SHP77 treated with DMSO at 0.1 percent for 48 hours (cell line): ENCODE measurements at regions not wholly inside any gene's neighbourhood (a gene's known extent, or its start where the extent isn't known, plus 50 kb on each side); places are given as distances from the start of the nearest gene placed in this dataset.

Source experiments
- DNase-seq: peaks from one replicate; lab custom pipeline; 2025; lab: John Stamatoyannopoulos, UW

DNA sequence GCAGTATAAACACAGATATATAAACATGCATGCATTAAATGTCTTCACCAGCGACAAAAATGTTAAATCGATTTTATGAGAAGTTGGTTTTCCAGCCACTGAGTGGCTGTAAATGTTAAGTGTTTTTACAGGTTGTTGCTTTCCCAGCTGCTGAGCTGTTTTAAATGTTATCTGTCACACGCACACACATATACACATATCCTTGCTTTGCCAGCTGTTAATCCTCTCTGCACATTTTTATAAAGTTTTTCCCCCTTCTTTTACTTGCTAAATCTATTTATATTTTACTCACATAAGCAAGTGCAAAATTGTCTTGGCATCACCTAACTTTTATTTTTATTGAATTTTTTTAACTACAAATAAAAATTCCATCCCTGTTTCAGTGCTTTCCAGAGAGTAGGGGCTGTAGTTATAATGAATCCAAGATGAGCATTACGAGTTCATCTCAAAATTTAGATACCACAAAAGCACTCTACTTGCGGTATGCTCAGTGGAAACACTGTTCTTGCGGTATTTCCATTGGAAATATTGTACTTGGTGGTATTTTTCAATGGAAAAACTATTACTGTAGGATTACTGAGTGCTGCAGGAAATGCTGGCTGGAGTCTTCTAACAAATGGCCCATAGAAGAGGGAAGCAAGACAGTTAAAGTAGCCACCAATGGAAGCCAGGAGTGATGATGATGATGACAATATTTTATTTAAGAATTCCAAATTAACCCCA is 124.9 kb upstream of the KCNJ16 start:
- peak; percentile 59 for DNase-seq

- DNase-seq, result no peak
These were observed 124.2 kb upstream of the KCNJ16 start for GRCh38 chr17:69950701-69951418.

GRCh38 chr17:69954241-69954925 is 120.6 kb upstream of the KCNJ16 start:
- no peak for DNase-seq

DNA sequence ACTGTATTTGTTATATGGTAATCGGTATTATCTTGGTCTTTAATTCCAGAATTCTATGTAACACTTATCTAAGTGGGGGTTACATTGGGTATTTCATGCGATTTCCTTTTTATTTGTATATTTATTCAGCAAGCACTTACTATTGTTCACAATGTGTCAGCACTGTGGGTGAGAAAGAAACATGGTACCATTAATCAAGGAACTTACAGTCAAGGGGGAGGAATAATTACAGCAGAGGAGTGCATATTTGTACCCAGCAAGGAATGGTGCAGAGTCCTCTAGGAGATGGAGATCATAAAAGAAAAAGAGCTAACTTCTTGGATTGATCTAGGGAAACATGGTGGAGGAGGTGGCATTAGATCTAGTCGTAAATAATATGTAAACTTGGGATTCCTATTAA is 117.0 kb upstream of the KCNJ16 start:
- no peak for DNase-seq

GRCh38 chr17:69959283-69959682 is 115.7 kb upstream of the KCNJ16 start:
- no peak for DNase-seq

DNA sequence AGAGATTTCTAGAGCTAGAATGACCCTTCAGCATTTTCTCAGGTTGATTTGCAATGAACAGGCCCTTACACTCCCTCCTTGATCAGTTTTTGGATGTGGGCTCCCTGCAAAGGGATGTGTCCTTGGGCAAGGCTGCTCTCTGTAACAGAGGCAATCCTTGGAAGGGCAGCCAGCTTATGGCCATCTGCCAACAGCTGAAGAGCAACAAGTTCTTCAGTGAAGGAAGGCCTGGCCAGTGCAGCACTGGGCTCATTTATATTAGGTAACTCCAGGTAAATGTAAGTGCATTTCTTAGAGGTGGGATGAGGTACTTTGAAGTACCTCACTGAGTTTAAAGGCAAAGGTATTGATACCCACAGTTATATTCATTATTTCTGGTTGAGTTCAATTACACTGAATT is 114.3 kb upstream of the KCNJ16 start:
- DNase-seq, result no peak

GRCh38 chr17:69961501-69962145 is 113.4 kb upstream of the KCNJ16 start:
- DNase-seq, result no peak

- DNase-seq, result no peak
These were observed 112.5 kb upstream of the KCNJ16 start for GRCh38 chr17:69962436-69962995.

DNA sequence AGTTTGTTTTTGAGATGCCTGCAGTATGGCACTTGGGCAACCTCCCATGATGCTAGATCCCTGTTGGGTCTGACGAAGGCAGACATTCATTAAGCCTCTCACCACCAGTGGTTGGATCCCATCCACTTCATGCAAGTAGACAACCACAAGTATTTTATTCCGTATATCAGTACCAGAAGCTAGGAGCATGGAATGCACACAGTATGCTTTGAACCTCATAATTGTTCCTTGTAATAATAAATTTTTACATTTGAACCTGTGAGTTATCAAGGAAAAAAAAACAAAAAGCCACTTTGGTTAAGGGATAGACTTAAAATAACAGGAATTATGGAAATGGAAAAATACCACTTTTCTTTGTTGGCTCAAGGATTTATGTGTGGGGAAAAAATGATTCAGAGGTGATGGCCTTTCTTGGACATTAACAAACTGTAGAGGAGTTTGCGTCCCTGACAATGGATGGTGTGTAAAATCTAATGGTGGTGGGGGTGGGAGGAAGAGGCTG is 107.1 kb upstream of the KCNJ16 start:
- DNase-seq, result no peak

DNA sequence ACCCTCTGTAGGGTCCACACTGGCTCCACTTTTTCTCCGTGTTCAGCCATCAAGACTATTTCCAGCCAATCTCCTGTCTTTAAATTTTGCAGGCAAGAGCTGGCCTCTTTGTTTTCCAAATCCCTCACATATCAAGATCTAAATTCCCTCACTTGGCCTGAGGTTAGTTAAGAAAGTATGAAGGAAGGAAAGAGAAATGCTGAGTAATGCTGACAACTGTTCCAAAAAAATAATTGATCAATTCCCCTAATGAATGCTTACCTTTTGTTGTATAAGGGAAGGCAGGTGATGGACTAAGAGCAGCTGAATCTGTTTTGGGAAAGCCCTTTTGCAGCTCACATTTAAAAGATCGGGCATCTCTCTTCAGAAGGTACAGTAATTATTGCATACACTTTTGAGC is 105.1 kb upstream of the KCNJ16 start:
- DNase-seq, result no peak

GRCh38 chr17:69972251-69972650 is 102.8 kb upstream of the KCNJ16 start:
- DNase-seq, result no peak

DNA sequence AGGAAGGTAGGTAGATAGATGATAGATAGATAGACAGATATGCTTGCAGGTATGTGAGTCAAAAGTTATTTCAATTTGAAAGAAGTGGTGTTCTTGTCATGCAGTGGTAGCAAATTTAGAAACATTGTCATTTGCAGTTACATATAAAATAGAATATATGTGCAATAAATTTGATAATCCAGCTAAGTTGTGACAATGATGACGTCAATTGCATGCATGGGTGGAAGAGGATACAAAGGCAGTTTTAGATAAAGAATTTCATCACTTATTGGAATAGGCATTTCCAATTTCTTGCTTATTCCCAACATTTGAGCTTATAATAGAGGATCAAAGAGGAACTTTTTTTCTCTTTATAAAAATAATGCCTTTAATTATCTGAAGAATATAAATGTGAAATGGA is 99.2 kb upstream of the KCNJ16 start:
- DNase-seq, result no peak

- no peak for DNase-seq
These were observed 96.9 kb upstream of the KCNJ16 start for GRCh38 chr17:69978056-69978646.

DNA sequence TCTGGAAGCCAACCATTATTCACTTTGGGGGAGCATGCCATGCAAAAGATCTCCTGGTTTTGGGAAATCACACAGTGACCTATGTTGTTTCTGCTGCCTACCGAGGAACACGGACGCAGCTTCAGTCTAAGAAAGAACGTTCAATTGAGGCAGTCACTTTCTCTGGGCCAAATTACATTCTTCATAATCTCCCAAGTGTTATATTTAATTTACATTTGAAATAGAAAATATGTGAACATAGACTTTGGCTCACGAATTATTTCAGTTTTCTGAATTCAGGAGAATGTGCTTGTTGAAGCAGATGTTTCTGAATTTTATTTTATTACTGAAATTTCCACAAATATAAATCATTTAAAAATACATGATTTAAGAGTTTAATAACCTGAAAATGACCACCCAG is 93.6 kb upstream of the KCNJ16 start:
- no peak for DNase-seq

- DNase-seq, result no peak
These were observed 79.5 kb upstream of the KCNJ16 start for GRCh38 chr17:69995476-69995875.

- DNase-seq, result no peak
These were observed 77.7 kb upstream of the KCNJ16 start for GRCh38 chr17:69997332-69997731.

DNA sequence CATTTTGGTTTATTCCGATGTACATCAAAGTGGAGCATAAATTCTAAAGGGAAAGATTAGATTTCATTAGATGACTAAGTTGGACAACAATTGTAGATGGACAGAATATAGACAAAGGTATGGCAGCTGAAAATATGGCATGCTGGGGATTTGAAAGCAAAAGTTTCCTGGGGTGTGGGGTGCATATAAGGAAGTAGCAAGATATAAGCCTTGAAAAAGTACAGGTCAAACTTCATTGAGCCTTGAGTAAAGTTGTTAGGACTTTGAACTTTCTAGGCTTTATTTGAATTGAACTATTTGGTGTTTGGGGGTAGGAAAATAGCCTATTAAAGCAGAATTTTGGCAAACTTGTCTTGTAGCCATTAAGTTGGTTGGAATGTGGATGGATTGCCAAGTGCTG is 75.8 kb upstream of the KCNJ16 start:
- no peak for DNase-seq

DNA sequence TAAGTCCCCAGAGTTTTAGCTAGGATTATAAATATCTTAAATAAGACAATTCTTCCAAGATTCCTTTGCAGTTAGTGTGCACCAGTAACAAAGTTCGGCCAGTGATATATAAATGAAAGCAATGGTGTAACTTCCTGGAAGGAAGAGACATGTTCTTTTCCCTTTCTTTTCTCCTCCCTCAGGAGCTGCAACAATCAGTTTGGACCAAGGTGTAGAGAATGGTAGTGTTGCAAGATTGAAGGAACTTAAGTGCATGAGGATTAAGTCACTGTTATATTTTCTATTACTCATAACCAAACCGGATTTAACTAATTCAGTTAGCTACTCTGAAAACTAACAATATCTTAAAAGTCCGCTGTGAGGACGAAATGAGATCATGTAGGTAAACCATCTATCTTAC is 68.9 kb upstream of the KCNJ16 start:
- no peak for DNase-seq

- no peak for DNase-seq
These were observed 63.3 kb upstream of the KCNJ16 start for GRCh38 chr17:70011750-70012149.

- no peak for DNase-seq
These were observed 61.1 kb upstream of the KCNJ16 start for GRCh38 chr17:70013911-70014310.

DNA sequence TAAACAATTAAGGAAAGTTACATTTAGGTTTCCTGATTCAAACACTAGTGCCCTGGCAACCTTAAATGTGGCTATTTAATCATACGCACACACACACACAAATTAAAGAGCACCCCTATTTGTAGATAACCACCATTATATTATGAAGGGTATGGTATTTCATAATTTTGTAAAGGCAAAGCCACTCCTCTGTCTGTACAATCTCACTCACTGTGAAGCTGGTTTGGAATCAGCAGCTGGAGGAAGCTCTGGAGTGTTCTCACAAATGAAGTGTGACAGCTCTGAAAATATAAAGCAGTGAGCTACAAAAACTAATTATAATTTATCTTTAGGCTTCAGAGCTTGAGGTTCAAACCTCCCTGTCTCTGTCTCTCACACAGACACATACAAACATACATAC is 57.9 kb upstream of the KCNJ16 start:
- no peak for DNase-seq

- no peak for DNase-seq
These were observed 57.1 kb upstream of the KCNJ16 start for GRCh38 chr17:70017941-70018340.
